Hematopoietic multipotent progenitor cell treated with erythropoietin and hydrocortisone succinate and interleukin-3 and kit ligand, for 15 days (in vitro differentiated cells): ENCODE measurements at regions not wholly inside any gene's neighbourhood (a gene's known extent, or its start where the extent isn't known, plus 50 kb on each side); places are given as distances from the start of the nearest gene placed in this dataset.

ENCODE experiments used
- DNase-seq: peaks from one replicate; pipeline ENCODE4 v3.0.0-alpha.2; 2015; ENCODE audit warnings: low spot score

DNA sequence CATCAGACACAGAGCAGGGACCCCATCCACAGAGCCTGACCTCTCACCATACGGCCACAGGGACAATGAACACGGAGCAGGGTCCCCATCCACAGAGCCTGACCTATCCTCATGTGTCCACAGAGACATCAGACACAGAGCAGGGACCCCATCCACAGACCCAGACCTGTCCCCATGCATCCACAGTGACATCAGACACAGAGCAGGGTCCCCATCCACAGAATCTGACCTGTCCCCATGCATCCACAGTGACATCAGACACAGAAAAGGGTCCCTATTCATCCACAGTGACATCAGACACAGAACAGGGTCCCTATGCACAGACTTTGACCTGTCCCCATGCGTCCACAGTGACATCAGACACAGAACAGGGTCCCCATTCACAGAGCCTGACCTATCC is 325.1 kb upstream of the RAB6C start:
- DNase-seq = no peak

DNA sequence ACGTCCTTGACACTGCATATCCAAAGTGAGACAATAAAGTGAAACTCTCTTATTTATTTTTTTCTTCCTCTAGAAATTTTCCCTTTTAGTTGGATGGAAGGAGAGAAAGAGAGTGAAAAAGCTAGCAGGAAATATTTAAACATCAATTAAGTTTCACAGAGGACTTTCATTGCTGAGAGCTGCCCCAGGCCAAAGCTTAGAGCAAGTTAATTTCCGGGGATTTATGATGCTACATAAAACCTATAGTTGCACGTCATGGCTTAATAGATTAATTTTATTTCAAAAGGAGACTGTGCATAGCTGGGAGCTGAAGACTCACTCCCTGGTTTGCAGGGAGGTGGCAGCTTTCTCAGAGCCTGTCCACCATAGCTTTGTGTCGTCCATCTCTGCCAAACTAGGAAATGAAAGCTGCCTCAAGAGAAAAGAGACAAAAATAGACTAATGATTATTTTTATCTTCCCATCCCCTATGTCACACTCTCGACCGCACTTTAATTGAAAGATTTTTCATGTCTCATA is 323.3 kb upstream of the RAB6C start:
- DNase-seq = no peak

DNA sequence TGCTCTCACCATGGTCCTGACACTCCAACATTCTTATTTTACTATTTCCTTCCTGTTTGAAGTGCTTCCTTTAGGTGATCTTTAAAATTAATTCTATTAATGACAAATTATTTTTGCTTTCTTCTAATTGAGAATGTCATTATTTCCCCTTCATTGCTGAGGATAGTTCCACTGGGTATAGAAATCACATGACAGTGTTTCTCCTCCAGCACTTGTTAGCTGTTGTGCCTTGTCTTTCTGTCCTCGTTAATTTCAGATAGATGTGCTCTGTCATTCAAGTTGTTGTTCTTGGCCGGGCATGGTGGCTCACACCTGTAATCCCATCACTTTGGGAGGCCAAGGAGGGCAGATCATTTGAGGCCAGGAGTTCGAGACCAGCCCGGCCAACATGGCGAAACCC is 321.0 kb upstream of the RAB6C start:
- no peak for DNase-seq

DNA sequence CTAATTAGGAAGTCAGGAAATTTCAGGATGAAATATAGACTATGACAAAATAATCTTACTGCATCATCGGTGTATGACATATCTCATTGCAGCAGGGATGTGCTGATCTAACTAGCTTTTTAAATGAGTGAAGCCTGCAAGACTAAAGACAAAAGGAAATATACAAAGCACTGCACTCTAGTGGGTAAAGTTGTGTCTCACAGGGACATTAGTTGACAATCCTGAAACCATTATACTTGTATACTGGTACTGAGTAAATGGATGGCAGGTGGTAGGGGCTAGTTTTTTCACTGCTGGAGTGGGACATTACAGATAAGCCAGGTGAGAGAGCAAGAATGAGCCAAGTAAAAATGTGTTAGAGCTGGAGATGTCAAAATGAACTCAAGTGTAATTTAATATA is 317.5 kb upstream of the RAB6C start:
- DNase-seq = no peak

DNA sequence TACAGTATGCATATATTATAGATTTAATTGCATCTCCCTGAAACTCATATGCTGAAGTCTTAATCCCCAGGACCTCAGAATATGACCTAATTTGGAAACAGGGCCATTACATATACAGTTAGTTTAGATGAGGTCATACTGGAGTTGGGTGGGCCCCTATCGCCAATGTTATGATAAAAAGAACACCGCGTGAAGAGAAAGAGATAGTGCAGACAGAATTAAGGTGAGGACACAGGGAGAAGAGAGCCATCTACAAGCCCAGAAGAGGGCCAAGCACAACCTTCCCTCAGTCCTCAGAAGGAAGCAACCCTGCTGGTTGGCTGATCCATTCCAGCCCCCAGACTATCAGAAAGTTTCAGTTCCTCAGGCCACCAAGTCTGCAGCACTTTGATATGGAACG is 311.9 kb upstream of the RAB6C start:
- DNase-seq = no peak

DNA sequence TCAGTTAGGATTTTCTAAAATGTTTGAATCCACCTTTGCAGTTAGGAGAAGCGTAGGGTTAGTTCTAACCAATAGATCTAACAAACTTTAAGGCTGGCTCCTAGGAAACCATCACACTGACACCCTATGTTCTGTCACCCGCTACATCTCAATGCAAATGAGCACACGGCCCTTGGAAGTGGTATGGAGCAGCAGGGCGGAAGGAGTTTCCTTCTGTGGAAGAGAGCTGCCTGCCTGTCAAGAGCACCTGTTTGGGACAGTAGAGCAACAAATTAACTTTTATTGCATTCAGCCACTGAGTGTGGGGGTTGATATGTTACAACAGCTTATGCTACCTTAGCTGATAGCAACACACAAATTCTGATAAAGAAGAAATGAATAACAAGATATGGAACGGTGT is 306.9 kb upstream of the RAB6C start:
- DNase-seq = no peak

DNA sequence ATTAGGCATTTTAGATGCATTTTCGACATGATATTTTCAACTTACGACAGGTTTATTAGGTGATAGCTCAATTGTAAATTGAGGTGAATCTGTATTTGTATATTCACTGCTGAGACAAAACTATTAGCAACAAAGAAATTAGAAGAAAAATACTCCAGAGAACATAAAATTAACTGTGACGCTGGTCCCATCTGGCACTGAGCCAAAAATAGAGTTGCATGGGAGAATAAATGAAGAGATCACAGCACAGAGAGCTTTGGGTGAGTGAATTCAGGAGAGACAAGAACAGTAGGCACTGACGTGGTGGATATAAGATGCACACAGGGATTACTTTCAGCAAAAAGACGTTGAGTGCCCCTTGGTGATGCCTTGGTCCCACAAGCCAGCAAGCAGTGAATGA is 306.2 kb upstream of the RAB6C start:
- no peak for DNase-seq

DNA sequence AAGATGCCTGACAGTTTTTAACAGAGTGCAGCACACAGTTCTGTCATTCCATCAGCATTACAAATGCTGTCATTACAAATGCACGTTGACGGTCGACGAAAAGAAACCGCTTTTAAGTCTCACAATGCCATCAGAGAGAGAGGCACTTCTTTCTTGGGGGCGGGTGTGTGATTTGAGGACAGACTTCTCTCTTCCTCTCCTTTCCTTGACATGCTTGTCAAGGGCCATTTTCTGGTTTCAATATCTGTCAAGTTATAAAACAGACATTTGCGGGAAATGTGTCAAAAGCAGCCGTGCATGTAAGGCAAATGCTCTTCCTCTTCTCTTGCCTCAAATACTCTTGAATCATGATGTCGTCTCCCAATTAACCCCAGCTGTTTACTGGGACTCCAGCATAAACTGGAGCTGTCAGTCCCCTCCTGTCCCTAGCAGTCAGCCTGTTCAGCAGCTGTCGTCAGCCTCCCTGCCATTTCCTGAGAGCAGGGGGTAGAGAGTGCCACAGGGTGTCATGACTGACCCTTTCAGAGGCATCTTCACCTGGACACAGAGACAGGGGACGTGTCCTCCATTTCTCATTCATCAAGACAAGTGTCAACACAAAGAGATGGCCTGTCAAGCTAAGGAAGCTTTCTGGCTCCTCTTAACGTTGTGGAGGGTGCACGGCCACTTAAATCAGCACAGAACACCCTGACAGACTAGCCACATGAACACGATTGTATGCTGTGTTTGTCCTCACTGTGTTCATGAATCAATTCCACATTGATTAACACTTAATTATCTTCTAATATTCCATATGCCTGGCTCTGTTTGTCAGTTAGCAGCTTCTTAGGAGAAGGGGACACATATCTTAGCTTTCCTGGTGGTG is 305.4 kb upstream of the RAB6C start:
- no peak for DNase-seq

DNA sequence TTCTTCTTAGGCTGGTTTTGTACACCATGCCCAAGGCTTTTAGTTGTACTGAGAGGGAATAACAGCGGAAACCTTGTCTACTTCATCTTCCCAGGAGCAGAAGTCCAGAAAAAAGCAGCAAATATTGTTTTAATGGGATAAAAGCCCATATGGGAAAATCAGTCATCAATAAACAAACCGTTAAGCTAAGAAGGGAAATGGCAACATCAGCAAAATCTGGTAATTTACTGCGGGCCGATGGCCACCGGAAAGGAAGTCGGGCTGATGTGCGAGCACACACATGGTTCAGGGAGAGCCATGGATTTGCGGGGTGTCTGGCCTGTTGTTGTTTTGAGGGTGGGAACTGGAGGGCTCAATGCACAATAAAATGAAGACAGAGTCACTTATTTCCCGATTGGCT is 300.7 kb upstream of the RAB6C start:
- DNase-seq = no peak

DNA sequence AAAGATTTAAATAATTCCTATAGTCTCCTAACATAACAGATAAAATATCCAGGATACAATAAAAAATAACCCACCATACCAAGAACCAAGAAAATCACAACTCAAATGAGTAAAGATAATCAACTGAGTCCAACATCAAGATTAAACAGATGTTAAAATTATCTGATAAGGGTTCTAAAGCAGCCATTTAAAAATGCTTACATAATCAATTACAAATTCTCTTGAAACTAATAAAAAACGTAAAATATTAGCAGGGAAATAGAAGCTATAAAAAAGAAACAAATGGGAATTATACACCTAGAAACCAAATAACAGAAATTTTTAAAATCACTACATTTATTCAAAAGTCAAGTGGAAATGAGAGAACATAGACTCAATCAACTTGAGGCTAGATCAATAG is 297.7 kb upstream of the RAB6C start:
- no peak for DNase-seq

DNA sequence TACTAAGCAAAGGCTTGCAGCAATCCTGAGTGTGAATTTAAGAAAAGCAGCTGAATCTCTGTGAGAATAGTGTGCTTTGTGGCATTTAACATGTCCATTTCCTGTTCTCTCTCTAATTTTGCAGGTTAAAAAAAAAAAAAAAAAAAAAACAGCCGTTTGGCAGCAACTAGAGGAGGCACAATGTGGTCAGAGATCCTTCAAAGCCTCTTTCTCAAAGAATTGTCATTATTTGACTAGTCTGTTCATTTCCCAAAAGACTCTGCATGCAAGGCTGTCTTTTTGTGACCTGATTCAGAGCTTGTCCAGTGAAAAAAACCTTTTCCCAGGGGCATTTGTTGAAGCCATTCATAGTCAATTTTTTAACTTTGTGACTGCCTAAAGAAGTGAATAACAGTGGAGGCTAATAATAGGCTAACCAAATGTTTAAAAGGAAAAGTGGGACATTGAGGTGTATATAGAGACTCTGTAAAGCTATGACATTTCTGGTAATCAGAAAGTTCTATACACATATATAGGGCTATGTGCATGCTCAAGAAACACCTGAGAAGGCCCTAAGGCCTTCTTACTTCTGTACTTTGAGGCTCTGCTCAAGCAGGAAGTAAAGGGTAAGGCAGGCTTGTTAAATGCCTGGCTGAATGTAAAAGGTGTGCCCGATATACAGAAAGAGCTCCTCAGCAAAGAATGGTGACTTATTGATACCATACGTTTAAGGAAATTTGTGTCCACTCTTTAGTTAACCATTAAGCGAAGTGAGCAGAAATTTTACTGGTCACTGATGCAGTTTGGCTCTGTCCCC is 289.6 kb upstream of the RAB6C start:
- no peak for DNase-seq

DNA sequence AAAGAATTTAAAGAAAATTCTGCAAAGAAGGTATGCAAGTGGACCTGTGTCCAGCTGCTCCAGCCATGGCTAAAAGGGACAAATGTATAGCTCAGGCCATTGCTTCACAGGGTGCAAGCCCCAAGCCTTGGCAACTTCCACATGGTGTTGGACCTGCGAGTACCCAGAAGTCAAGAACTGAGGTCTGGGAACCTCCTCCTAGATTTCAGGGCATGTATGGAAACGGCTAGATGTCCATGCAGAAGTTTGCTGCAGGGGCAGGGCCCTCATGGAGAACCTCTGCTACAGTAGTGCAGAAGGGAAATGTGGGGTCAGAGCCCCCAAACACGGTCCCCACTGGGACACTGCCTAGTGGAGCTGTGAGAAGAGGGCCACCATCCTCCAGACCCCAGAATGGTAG is 284.0 kb upstream of the RAB6C start:
- DNase-seq = no peak

DNA sequence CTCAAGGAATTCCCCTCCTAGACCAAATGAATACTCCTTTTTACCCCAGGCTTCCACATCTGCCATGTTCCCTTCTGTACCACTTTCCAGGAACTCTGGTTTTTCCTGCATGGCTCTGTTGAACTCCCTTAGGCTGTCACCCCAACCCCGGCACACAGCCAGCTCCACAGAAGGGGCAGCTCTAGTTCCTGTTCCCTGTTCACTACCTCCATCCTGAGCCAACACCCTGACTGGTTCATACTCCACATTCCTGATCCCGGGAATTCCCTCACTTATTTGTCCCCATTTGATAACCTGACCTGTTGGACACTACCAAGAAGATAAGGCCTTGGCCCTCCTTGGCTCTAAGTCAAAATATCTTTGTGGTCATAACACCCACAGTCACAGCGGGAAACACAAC is 280.9 kb upstream of the RAB6C start:
- no peak for DNase-seq

DNA sequence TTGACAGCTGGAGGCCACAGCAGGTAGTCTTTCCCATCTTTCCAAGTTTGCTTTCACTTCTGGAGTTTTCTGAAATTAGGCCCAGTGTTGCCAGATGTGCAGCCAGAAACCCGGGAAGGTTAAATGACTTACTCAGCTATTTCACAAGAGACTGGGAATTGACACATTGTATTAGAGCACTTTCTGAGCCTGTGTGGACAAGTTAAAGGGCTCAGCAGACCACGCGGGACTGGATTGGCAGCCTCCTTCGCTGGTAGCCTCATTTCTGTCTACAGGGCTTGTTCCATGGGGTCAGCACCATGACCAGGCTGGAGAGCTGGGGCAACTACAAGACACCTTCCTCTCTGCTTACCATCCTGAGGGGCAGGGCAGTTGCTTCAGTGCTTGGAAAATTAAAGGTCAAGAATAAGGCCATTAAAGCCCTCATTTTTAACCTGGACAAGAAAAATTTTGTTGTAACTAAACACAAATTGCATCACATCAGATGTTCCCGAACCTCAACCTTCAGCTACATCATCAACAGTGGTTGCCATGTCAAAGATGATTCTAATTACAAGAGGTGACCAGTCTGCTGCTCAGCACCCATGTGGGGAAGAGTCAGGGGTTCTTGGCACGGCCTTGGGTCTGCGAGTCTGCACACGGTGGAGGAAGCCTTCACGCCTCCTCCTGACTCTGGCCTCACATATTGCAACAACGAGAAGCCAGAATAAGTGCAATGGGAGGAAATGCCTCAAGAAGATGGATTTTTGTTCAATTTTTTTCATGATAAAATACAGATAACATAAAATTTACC is 279.5 kb upstream of the RAB6C start:
- DNase-seq = no peak

DNA sequence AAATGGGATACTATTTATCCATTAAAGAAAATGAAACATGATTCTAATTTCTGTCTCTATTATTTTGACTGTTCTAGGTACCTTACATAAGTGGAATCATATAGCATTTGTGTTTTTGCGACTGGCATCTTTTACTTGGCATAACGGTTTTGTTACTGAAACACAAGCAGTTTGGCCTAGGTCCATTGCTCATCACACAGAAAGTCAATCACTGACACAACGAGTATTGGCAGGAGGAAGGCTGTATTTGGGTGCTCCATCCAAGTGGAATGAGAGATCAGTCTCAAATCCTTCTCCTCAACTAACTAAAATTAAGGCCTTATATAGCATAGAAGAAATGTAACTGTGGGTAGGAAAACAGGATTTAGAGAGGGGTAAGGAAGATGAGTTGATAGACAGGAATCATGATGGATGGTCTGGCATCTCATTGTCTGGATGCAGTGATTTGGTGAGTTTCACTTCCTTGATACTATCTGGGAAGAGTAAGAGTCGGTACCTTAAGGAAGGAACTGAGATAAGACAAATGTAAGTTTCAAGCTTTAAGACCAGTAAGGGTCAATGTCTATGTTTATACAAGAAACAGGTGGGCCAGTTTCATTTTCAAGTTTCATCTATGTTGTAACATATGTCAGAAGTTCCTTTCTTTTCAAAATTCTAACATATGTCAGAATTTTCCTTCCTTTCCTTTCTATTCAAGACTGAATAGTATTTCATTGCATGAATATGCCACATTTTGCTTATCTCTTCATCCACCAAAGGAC is 276.9 kb upstream of the RAB6C start:
- DNase-seq = no peak

DNA sequence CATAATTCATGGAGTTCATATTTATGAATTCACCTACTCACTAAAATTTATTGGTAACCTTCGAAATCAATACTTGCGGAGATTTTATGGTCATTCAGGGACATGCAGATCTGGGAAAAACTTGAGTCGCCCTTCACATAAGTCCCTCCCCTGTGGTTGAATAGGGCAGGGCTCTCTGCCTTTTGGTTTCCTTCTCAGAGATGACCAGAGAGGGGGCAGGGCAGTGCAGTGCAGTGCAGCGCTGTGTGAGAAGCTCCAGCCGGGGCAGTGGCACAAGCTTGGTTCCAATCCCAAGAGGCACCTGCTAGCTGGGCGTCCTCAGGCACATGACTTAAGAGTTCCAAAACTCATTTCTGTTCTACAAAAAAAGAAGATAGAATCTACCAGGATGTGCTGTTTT is 274.4 kb upstream of the RAB6C start:
- DNase-seq = no peak

DNA sequence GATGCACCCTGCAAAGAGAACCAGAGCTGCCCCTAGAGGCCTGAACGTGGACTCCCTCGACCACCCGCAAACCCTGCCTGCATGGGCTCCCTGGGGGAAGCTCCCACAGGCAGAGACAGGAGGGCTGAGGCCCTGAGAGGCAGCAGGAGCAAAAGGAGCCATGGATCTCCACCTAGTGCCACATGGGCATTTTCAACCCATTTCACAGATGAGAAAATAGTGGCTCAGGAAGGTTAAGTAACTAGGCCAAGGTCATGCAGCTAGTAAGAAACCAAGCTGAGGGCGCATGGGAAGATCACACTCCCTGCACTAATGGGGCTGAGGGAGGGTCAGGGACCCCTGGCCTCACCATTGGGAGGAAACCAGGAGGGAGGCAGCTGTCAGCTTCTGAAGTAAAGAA is 271.7 kb upstream of the RAB6C start:
- no peak for DNase-seq

DNA sequence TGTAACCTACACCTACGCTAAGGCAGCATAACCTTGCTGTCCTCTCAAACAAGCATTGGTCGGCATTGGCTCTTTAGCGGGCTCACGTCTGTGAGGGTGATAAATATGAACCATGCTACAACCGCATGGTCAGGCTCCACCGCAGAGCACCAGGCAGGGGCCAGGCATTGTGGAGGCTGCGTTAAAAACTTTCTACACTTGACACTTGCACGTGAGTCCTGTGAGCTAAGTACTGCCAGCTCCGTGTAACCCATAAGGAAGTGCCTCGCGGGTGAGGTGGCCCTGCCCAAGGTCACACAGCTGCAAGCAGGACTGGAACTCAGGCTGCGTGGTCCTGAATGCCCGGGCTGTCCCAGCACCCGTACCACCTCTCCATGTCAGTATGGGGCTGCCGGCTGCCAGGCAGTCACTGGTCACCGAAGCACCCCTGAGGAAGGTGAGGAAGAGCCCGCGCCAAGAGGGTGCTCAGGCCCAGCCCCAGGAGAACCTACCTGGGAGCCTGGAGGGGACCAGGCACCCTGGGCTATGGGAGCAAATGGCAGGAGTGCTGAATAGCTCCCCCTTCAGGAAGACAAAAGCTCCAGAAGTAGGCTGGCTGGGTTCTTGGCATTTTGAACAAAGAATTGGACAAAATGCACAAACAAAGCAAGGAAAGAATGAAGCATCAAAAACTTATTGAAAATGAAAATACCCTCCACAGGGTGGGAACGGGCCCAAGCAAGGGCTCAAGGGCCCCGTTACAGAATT is 271.1 kb upstream of the RAB6C start:
- no peak for DNase-seq

DNA sequence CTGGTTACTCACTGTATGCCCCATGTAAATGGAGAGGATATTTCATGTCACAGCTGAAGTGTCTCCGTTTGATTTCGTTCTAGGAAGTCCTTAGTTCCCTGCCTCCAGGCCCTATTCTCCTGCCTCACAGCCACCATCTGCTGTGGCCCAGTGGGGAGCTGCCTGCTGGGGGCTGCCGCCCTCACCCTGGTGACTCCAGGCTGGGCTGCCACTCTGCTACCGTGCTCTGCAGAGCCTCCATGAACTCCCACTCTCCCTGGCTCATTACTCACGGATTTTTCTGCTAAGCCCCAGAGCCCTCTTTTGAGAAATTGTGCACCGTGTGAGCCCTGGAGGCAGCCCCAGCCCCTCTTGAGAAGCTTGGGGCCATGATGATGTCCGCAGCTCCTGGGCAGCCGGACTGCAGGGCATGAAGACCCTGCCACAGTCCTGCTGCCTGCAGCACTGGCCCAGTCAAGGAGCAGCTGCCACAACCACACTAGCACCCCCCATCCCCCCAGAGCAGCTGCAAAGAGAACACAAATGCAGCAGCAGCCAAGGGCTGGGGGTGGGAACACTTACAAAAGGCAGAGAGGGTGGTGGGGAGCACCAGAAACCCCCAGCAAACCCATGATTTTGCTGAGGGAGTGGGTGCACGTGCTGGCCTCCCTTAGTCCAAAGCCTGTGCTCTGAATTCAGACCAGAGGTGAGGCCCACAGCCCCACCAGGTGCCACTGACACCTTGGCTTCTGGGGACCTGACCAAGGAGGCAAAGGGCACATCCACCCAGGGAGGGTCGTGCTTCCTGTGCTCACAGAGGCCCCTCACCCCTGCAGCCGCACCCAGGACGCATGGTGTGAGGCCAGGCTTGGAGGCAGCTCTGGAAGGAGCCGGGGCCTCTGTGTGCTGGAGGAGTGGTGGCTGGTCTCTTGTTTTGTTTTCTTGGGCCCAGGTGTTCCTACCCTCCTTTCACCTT is 270.2 kb upstream of the RAB6C start:
- DNase-seq = no peak
